ENCODE measurements at regions not wholly inside any gene's neighbourhood (a gene's known extent, or its start where the extent isn't known, plus 50 kb on each side); places are given as distances from the start of the nearest gene placed in this dataset.
"Not testable (repeated sequence)": the region's sequence is repeated elsewhere in the genome, so short reads cannot be mapped to it uniquely, and the experiment has no call there.

- Mint-ChIP-seq H3K27me3 (ENCODE audit: low read depth in 3 of 3) (peaks cover 0 to 2% (median 0%) of the 10 kb centered on the region in 3 donors), H3K27ac (no peak overlapping the region), H3K4me1 (no peaks in the 10 kb centered on the region), H3K9me3 (peaks cover under 1 to 24% (median 11%) of the 10 kb centered on the region in 6 donors), H3K4me3 (no peak overlapping the region), H3K36me3 (no peaks in the 10 kb centered on the region)
- DNase-seq: no peak
Observed at GRCh38 chr4:181775298-181775697, 467.9 kb upstream of the TENM3 start.

- Mint-ChIP-seq H3K4me1 (no peaks in the 10 kb centered on the region), H3K36me3 (no peaks in the 10 kb centered on the region), H3K4me3 (no peak overlapping the region), H3K27me3 (ENCODE audit: low read depth in 3 of 3) (peaks cover 0 to 2% (median 0%) of the 10 kb centered on the region in 3 donors), H3K27ac (no peak overlapping the region), H3K9me3 (peaks cover 4 to 21% (median 13%) of the 10 kb centered on the region in 6 donors)
- no peak for DNase-seq
Observed at GRCh38 chr4:181776264-181777054, 466.7 kb upstream of the TENM3 start.

- no peak overlapping the region for H3K27ac Mint-ChIP-seq
- H3K36me3 Mint-ChIP-seq: peaks cover 0 to 2% (median 0%) of the 10 kb centered on the region in 3 donors
- H3K27me3 Mint-ChIP-seq (ENCODE audit: low read depth in 3 of 3): peaks cover 0 to 2% (median 0%) of the 10 kb centered on the region in 3 donors
- H3K4me3 Mint-ChIP-seq: no peak overlapping the region
- H3K9me3 Mint-ChIP-seq: peaks cover 4 to 22% (median 18%) of the 10 kb centered on the region in 6 donors
- H3K4me1 Mint-ChIP-seq: no peaks in the 10 kb centered on the region
- no peak for DNase-seq
Observed at GRCh38 chr4:181777518-181777917, 465.7 kb upstream of the TENM3 start.

- Mint-ChIP-seq H3K27ac (no peak overlapping the region), H3K4me3 (no peak overlapping the region), H3K9me3 (peaks cover 18 to 45% (median 38%) of the 10 kb centered on the region in 6 donors), H3K4me1 (no peaks in the 10 kb centered on the region), H3K36me3 (peaks cover 0 to 4% (median 0%) of the 10 kb centered on the region in 3 donors), H3K27me3 (ENCODE audit: low read depth in 3 of 3) (peaks cover 2% of the 10 kb centered on the region in 3 donors)
- no peak for DNase-seq
Observed at GRCh38 chr4:181784881-181785280, 458.3 kb upstream of the TENM3 start.

- Mint-ChIP-seq H3K4me1 (no peaks in the 10 kb centered on the region), H3K9me3 (peaks cover 6 to 40% (median 22%) of the 10 kb centered on the region in 6 donors), H3K27me3 (ENCODE audit: low read depth in 3 of 3) (peaks cover 0 to 1% (median 0%) of the 10 kb centered on the region in 3 donors), H3K4me3 (no peak overlapping the region), H3K36me3 (peaks cover 0 to 7% (median 0%) of the 10 kb centered on the region in 3 donors), H3K27ac (no peak overlapping the region)
- DNase-seq: no peak
Observed at GRCh38 chr4:181792641-181793040, 450.6 kb upstream of the TENM3 start.

GRCh38 chr4:181793096-181793495 is 450.1 kb upstream of the TENM3 start:
- no peak overlapping the region for H3K4me3 Mint-ChIP-seq
- peaks cover 0 to 1% (median 0%) of the 10 kb centered on the region in 3 donors for H3K27me3 Mint-ChIP-seq (ENCODE audit: low read depth in 3 of 3)
- H3K4me1 Mint-ChIP-seq: no peaks in the 10 kb centered on the region
- H3K27ac Mint-ChIP-seq: no peak overlapping the region
- no peak for DNase-seq
- H3K9me3 Mint-ChIP-seq: peaks cover 5 to 38% (median 21%) of the 10 kb centered on the region in 6 donors
- peaks cover 0 to 7% (median 0%) of the 10 kb centered on the region in 3 donors for H3K36me3 Mint-ChIP-seq

- Mint-ChIP-seq H3K36me3 (peaks cover 0 to 7% (median 0%) of the 10 kb centered on the region in 3 donors), H3K9me3 (peaks cover 5 to 32% (median 20%) of the 10 kb centered on the region in 6 donors), H3K4me1 (no peaks in the 10 kb centered on the region), H3K27ac (no peak overlapping the region), H3K4me3 (no peak overlapping the region), H3K27me3 (ENCODE audit: low read depth in 3 of 3) (peaks cover 0 to 1% (median 0%) of the 10 kb centered on the region in 3 donors)
- no peak for DNase-seq
Observed at GRCh38 chr4:181796502-181796901, 446.7 kb upstream of the TENM3 start.

GRCh38 chr4:181798536-181798935 is 444.7 kb upstream of the TENM3 start:
- DNase-seq: no peak
- Mint-ChIP-seq H3K27me3 (ENCODE audit: low read depth in 3 of 3) (peaks cover 0 to 1% (median 0%) of the 10 kb centered on the region in 3 donors), H3K4me1 (no peaks in the 10 kb centered on the region), H3K4me3 (no peak overlapping the region), H3K27ac (no peak overlapping the region), H3K9me3 (peaks cover 5 to 41% (median 17%) of the 10 kb centered on the region in 6 donors), H3K36me3 (peaks cover 0 to 7% (median 0%) of the 10 kb centered on the region in 3 donors)

- no peak for DNase-seq
- peaks cover 0 to 7% (median 0%) of the 10 kb centered on the region in 3 donors for H3K36me3 Mint-ChIP-seq
- H3K9me3 Mint-ChIP-seq: peaks cover 5 to 34% (median 16%) of the 10 kb centered on the region in 6 donors
- H3K27ac Mint-ChIP-seq: no peak overlapping the region
- H3K4me3 Mint-ChIP-seq: no peak overlapping the region
- no peaks in the 10 kb centered on the region for H3K4me1 Mint-ChIP-seq
- H3K27me3 Mint-ChIP-seq (ENCODE audit: low read depth in 3 of 3): no peaks in the 10 kb centered on the region
Observed at GRCh38 chr4:181799561-181800069, 443.6 kb upstream of the TENM3 start.

- no peak for DNase-seq
- Mint-ChIP-seq H3K4me1 (no peaks in the 10 kb centered on the region), H3K27me3 (ENCODE audit: low read depth in 3 of 3) (peaks cover 0 to 3% (median 2%) of the 10 kb centered on the region in 3 donors), H3K4me3 (no peak overlapping the region), H3K27ac (no peak overlapping the region), H3K9me3 (peaks cover 4 to 35% (median 15%) of the 10 kb centered on the region in 6 donors), H3K36me3 (no peaks in the 10 kb centered on the region)
Observed at GRCh38 chr4:181802207-181802606, 441.0 kb upstream of the TENM3 start.

GRCh38 chr4:181807771-181808170 is 435.4 kb upstream of the TENM3 start:
- no peak overlapping the region for H3K27ac Mint-ChIP-seq
- DNase-seq: no peak
- H3K27me3 Mint-ChIP-seq (ENCODE audit: low read depth in 3 of 3): peaks cover 0 to 5% (median 2%) of the 10 kb centered on the region in 3 donors
- no peaks in the 10 kb centered on the region for H3K36me3 Mint-ChIP-seq
- H3K4me1 Mint-ChIP-seq: no peaks in the 10 kb centered on the region
- no peak overlapping the region for H3K4me3 Mint-ChIP-seq
- H3K9me3 Mint-ChIP-seq: peaks cover 10 to 44% (median 18%) of the 10 kb centered on the region in 6 donors

GRCh38 chr4:181810711-181811110 is 432.5 kb upstream of the TENM3 start:
- peaks cover 10 to 46% (median 16%) of the 10 kb centered on the region in 6 donors for H3K9me3 Mint-ChIP-seq
- no peak overlapping the region for H3K27ac Mint-ChIP-seq
- no peak for DNase-seq
- H3K36me3 Mint-ChIP-seq: no peaks in the 10 kb centered on the region
- no peaks in the 10 kb centered on the region for H3K4me1 Mint-ChIP-seq
- H3K4me3 Mint-ChIP-seq: no peak overlapping the region
- H3K27me3 Mint-ChIP-seq (ENCODE audit: low read depth in 3 of 3): peaks cover 1 to 5% (median 4%) of the 10 kb centered on the region in 3 donors

GRCh38 chr4:181811550-181811949 is 431.7 kb upstream of the TENM3 start:
- H3K4me3 Mint-ChIP-seq; H3K4me1 Mint-ChIP-seq; H3K27me3 Mint-ChIP-seq (ENCODE audit: low read depth in 3 of 3); DNase-seq; H3K27ac Mint-ChIP-seq; H3K36me3 Mint-ChIP-seq: not testable (repeated sequence)
- H3K9me3 Mint-ChIP-seq: peaks cover 10 to 43% (median 13%) of the 10 kb centered on the region in 6 donors

- H3K4me3 Mint-ChIP-seq: no peak overlapping the region
- H3K36me3 Mint-ChIP-seq: no peaks in the 10 kb centered on the region
- no peaks in the 10 kb centered on the region for H3K4me1 Mint-ChIP-seq
- DNase-seq: no peak
- peaks cover 0 to 17% (median 5%) of the 10 kb centered on the region in 6 donors for H3K9me3 Mint-ChIP-seq
- no peaks in the 10 kb centered on the region for H3K27me3 Mint-ChIP-seq (ENCODE audit: low read depth in 3 of 3)
- no peak overlapping the region for H3K27ac Mint-ChIP-seq
Observed at GRCh38 chr4:181819946-181820345, 423.3 kb upstream of the TENM3 start.

Data from immature natural killer cell (primary cell).